HG02588 (cell line): ENCODE measurements at regions not wholly inside any gene's neighbourhood (a gene's known extent, or its start where the extent isn't known, plus 50 kb on each side); places are given as distances from the start of the nearest gene placed in this dataset.
"Not testable (repeated sequence)": the region's sequence is repeated elsewhere in the genome, so short reads cannot be mapped to it uniquely, and the experiment has no call there.

Experiments
- ATAC-seq: cut with Tn5 transposase; IDR thresholded peaks from one replicate; pipeline ENCODE4 v1.9.1; 2021; ENCODE audit warnings: mild to moderate bottlenecking, moderate library complexity; ENCODE audit not compliant: unreplicated experiment

- ATAC-seq: no peak
Measured at GRCh38 chr13:76667551-76667950, 218.7 kb downstream of the KCTD12 start.

GRCh38 chr13:76663592-76664335 lies 222.4 kb downstream of the KCTD12 start:
- ATAC-seq: no peak

- ATAC-seq: not testable (repeated sequence)
Measured at GRCh38 chr13:76659074-76659473, 227.1 kb downstream of the KCTD12 start.

GRCh38 chr13:76656500-76656899 lies 229.7 kb downstream of the KCTD12 start:
- no peak for ATAC-seq

- ATAC-seq: no peak
Measured at GRCh38 chr13:76656056-76656455, 230.1 kb downstream of the KCTD12 start.

GRCh38 chr13:76654263-76654662 lies 231.9 kb downstream of the KCTD12 start:
- ATAC-seq: no peak

- no peak for ATAC-seq
Measured at GRCh38 chr13:76651286-76651685, 234.9 kb downstream of the KCTD12 start.

- no peak for ATAC-seq
Measured at GRCh38 chr13:76647550-76647949, 238.7 kb downstream of the KCTD12 start.

GRCh38 chr13:76646946-76647345 lies 239.3 kb downstream of the KCTD12 start:
- ATAC-seq: no peak

- ATAC-seq: no peak
Measured at GRCh38 chr13:76645632-76646031, 240.6 kb downstream of the KCTD12 start.

GRCh38 chr13:76644906-76645305 lies 241.3 kb downstream of the KCTD12 start:
- no peak for ATAC-seq

GRCh38 chr13:76643596-76643995 lies 242.6 kb downstream of the KCTD12 start:
- no peak for ATAC-seq

GRCh38 chr13:76641056-76641455 lies 245.1 kb downstream of the KCTD12 start:
- no peak for ATAC-seq

- no peak for ATAC-seq
Measured at GRCh38 chr13:76638882-76639281, 247.3 kb downstream of the KCTD12 start.

- ATAC-seq: no peak
Measured at GRCh38 chr13:76638181-76638580, 248.0 kb downstream of the KCTD12 start.

- ATAC-seq: no peak
Measured at GRCh38 chr13:76637641-76638141, 248.5 kb downstream of the KCTD12 start.

- no peak for ATAC-seq
Measured at GRCh38 chr13:76636829-76637228, 249.4 kb downstream of the KCTD12 start.

- ATAC-seq: no peak
Measured at GRCh38 chr13:76635232-76636230, 250.7 kb downstream of the KCTD12 start.

- no peak for ATAC-seq
Measured at GRCh38 chr13:76634431-76635191, 251.6 kb downstream of the KCTD12 start.

- no peak for ATAC-seq
Measured at GRCh38 chr13:76632401-76633044, 253.7 kb downstream of the KCTD12 start.
